WTC11 (cell line): ENCODE measurements at regions not wholly inside any gene's neighbourhood (a gene's known extent, or its start where the extent isn't known, plus 50 kb on each side); places are given as distances from the start of the nearest gene placed in this dataset.

Source experiments
- CREB1 ChIP-seq: sonication (generic); formaldehyde crosslinking; IDR thresholded peaks from 2 replicates; pipeline ENCODE4 v1.8.0; 2023; ENCODE audit warnings: mild to moderate bottlenecking, missing genetic modification reagents
- ETV6 ChIP-seq: sonication (generic); formaldehyde crosslinking; IDR thresholded peaks from 2 replicates; pipeline ENCODE4 v1.8.1; 2022; ENCODE audit warnings: mild to moderate bottlenecking, missing genetic modification reagents
- JAZF1 ChIP-seq: fragments of 250-450 bp; sonication (Bioruptor Pico); IDR thresholded peaks from 2 replicates; pipeline ENCODE4 v1.9.0; 2021; ENCODE audit warnings: moderate library complexity, mild to moderate bottlenecking, inconsistent platforms
- MYBL2 ChIP-seq: sonication (generic); formaldehyde crosslinking; IDR thresholded peaks from 2 replicates; pipeline ENCODE4 v1.8.1; 2023; ENCODE audit warnings: mild to moderate bottlenecking, moderate library complexity, missing genetic modification reagents
- NR1H2 ChIP-seq: sonication (generic); formaldehyde crosslinking; IDR thresholded peaks from 2 replicates; pipeline ENCODE4 v1.9.0; 2021; ENCODE audit warnings: mild to moderate bottlenecking, moderate library complexity, missing genetic modification reagents
- SMAD4 ChIP-seq: sonication (generic); formaldehyde crosslinking; IDR thresholded peaks from 2 replicates; pipeline ENCODE4 v1.8.0; 2022; ENCODE audit warnings: mild to moderate bottlenecking, missing genetic modification reagents
- TEAD1 ChIP-seq: sonication (generic); formaldehyde crosslinking; IDR thresholded peaks from 2 replicates; pipeline ENCODE4 v1.8.0; 2022; ENCODE audit warnings: mild to moderate bottlenecking, missing genetic modification reagents
- ZNF138 ChIP-seq: sonication (generic); formaldehyde crosslinking; conservative IDR thresholded peaks from 2 replicates; pipeline ENCODE4 v1.8.1; 2022; ENCODE audit warnings: mild to moderate bottlenecking, moderate library complexity, missing genetic modification reagents
- TF ChIP-seq, protein P1 (sequence below): sonication (generic); formaldehyde crosslinking; conservative IDR thresholded peaks from 2 replicates; pipeline ENCODE4 v1.8.1; 2022; ENCODE audit warnings: mild to moderate bottlenecking, missing genetic modification reagents
- TF ChIP-seq, protein P2 (sequence below): fragments of 200-600 bp; IDR thresholded peaks from 2 replicates; pipeline ENCODE4 v1.8.0; 2022; ENCODE audit warnings: antibody characterized with exemption
- TF ChIP-seq, protein P3 (sequence below): sonication (generic); formaldehyde crosslinking; IDR thresholded peaks from 2 replicates; pipeline ENCODE4 v1.8.0; 2022; ENCODE audit warnings: mild to moderate bottlenecking, missing genetic modification reagents
- TF ChIP-seq, protein P4 (sequence below): sonication (generic); formaldehyde crosslinking; IDR thresholded peaks from 2 replicates; pipeline ENCODE4 v1.8.1; 2023; ENCODE audit warnings: mild to moderate bottlenecking, moderate library complexity, missing genetic modification reagents
- TF ChIP-seq, protein P5 (sequence below): sonication (generic); formaldehyde crosslinking; IDR thresholded peaks from 2 replicates; pipeline ENCODE4 v1.8.1; 2022; ENCODE audit warnings: missing genetic modification reagents, borderline replicate concordance
- TF ChIP-seq, protein P6 (sequence below): sonication (generic); formaldehyde crosslinking; IDR thresholded peaks from 2 replicates; pipeline ENCODE4 v1.8.0; 2022; ENCODE audit warnings: mild to moderate bottlenecking, missing genetic modification reagents

DNA sequence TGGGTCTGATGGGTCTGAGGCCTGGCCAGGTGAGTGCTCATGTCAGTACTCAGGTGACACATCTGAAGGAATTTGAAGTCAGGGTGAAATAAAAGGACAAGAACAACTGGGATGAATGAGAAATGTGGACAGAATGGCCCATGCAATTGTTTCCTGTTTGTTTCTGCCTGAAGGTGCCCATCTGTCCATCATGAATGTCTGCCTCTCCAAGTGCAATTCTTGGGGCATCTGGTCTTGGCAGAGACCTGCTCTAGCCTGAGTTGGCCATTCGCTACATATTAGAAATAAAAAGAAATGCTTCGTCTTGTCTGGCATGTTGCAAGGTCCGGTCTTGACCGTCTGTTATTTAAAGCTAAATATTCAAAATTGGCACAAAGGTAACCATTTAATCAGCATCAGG lies 142.0 kb upstream of the AGBL1 start:
- TF ChIP-seq, protein P1, sequence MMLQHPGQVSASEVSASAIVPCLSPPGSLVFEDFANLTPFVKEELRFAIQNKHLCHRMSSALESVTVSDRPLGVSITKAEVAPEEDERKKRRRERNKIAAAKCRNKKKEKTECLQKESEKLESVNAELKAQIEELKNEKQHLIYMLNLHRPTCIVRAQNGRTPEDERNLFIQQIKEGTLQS (CRISPR knock-in tag) = no peak
- TF ChIP-seq, protein P2, sequence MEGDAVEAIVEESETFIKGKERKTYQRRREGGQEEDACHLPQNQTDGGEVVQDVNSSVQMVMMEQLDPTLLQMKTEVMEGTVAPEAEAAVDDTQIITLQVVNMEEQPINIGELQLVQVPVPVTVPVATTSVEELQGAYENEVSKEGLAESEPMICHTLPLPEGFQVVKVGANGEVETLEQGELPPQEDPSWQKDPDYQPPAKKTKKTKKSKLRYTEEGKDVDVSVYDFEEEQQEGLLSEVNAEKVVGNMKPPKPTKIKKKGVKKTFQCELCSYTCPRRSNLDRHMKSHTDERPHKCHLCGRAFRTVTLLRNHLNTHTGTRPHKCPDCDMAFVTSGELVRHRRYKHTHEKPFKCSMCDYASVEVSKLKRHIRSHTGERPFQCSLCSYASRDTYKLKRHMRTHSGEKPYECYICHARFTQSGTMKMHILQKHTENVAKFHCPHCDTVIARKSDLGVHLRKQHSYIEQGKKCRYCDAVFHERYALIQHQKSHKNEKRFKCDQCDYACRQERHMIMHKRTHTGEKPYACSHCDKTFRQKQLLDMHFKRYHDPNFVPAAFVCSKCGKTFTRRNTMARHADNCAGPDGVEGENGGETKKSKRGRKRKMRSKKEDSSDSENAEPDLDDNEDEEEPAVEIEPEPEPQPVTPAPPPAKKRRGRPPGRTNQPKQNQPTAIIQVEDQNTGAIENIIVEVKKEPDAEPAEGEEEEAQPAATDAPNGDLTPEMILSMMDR = no peak
- TF ChIP-seq, protein P3, sequence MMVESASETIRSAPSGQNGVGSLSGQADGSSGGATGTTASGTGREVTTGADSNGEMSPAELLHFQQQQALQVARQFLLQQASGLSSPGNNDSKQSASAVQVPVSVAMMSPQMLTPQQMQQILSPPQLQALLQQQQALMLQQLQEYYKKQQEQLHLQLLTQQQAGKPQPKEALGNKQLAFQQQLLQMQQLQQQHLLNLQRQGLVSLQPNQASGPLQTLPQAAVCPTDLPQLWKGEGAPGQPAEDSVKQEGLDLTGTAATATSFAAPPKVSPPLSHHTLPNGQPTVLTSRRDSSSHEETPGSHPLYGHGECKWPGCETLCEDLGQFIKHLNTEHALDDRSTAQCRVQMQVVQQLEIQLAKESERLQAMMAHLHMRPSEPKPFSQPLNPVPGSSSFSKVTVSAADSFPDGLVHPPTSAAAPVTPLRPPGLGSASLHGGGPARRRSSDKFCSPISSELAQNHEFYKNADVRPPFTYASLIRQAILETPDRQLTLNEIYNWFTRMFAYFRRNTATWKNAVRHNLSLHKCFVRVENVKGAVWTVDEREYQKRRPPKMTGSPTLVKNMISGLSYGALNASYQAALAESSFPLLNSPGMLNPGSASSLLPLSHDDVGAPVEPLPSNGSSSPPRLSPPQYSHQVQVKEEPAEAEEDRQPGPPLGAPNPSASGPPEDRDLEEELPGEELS (CRISPR knock-in tag) = no peak
- TF ChIP-seq NR1H2 (CRISPR knock-in tag) (no peak), SMAD4 (no peak), ZNF138 (CRISPR knock-in tag) (no peak), ETV6 (no peak), CREB1 (CRISPR knock-in tag) (no peak), MYBL2 (CRISPR knock-in tag) (no peak), TEAD1 (CRISPR knock-in tag) (no peak), JAZF1 (CRISPR knock-in tag) (no peak)
- TF ChIP-seq, protein P4, sequence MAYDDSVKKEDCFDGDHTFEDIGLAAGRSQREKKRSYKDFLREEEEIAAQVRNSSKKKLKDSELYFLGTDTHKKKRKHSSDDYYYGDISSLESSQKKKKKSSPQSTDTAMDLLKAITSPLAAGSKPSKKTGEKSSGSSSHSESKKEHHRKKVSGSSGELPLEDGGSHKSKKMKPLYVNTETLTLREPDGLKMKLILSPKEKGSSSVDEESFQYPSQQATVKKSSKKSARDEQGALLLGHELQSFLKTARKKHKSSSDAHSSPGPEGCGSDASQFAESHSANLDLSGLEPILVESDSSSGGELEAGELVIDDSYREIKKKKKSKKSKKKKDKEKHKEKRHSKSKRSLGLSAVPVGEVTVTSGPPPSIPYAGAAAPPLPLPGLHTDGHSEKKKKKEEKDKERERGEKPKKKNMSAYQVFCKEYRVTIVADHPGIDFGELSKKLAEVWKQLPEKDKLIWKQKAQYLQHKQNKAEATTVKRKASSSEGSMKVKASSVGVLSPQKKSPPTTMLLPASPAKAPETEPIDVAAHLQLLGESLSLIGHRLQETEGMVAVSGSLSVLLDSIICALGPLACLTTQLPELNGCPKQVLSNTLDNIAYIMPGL = no peak
- TF ChIP-seq, protein P5, sequence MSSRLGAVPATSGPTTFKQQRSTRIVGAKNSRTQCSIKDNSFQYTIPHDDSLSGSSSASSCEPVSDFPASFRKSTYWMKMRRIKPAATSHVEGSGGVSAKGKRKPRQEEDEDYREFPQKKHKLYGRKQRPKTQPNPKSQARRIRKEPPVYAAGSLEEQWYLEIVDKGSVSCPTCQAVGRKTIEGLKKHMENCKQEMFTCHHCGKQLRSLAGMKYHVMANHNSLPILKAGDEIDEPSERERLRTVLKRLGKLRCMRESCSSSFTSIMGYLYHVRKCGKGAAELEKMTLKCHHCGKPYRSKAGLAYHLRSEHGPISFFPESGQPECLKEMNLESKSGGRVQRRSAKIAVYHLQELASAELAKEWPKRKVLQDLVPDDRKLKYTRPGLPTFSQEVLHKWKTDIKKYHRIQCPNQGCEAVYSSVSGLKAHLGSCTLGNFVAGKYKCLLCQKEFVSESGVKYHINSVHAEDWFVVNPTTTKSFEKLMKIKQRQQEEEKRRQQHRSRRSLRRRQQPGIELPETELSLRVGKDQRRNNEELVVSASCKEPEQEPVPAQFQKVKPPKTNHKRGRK (CRISPR knock-in tag) = no peak
- TF ChIP-seq, protein P6, sequence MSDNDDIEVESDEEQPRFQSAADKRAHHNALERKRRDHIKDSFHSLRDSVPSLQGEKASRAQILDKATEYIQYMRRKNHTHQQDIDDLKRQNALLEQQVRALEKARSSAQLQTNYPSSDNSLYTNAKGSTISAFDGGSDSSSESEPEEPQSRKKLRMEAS (CRISPR knock-in tag) = no peak
